ENCODE measurements at regions not wholly inside any gene's neighbourhood (a gene's known extent, or its start where the extent isn't known, plus 50 kb on each side); places are given as distances from the start of the nearest gene placed in this dataset.

DNA sequence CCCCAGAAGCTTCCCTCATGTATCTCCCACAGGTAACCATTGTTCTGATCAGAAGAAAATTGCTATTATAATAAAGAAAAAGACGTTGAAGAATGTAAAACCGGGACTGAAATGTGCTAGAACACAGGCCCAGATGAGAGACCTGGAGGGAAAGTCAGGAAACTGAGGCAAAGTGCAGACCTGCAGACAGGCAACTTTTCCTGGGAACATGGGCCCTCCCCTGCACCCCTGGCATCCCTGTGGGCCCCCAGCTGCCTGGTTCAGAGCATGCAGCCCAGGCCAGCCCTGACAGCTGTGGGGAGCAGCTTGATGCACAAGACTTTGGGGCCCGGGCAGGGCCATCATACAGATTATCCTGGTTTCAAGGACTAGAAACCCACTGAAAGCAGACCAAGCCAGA lies 212.2 kb downstream of the CDC5L start:
- no CpG with 5 or more reads among the region's 3 CpGs for WGBS (ENCODE audit: extremely low coverage, insufficient read length, low lambda C conversion rate)
- TF ChIP-seq, protein P1, sequence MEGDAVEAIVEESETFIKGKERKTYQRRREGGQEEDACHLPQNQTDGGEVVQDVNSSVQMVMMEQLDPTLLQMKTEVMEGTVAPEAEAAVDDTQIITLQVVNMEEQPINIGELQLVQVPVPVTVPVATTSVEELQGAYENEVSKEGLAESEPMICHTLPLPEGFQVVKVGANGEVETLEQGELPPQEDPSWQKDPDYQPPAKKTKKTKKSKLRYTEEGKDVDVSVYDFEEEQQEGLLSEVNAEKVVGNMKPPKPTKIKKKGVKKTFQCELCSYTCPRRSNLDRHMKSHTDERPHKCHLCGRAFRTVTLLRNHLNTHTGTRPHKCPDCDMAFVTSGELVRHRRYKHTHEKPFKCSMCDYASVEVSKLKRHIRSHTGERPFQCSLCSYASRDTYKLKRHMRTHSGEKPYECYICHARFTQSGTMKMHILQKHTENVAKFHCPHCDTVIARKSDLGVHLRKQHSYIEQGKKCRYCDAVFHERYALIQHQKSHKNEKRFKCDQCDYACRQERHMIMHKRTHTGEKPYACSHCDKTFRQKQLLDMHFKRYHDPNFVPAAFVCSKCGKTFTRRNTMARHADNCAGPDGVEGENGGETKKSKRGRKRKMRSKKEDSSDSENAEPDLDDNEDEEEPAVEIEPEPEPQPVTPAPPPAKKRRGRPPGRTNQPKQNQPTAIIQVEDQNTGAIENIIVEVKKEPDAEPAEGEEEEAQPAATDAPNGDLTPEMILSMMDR (conservative IDR thresholded peaks at IDR 0.05): no peak
- no peak overlapping the region for H3K27ac Mint-ChIP-seq

More for the DNA sequence above, 212.2 kb downstream of the CDC5L start:
- H4K8ac ChIP-seq (replicated peaks; ENCODE audit: insufficient read length, low read depth, low read length): no peak overlapping the region
- Mint-ChIP-seq H3K36me3 (ENCODE audit: insufficient read depth in 1 of 3, low read depth in 3 of 3) (no peaks in the 10 kb centered on the region), H3K27me3 (ENCODE audit: low read depth) (no peaks in the 10 kb centered on the region), H3K4me3 (no peak overlapping the region), H3K9me3 (no peaks in the 10 kb centered on the region; a peak in 1 of 5 replicates), H3K4me1 (no peaks in the 10 kb centered on the region; a peak in 1 of 4 replicates)
- H2BK5ac ChIP-seq (ENCODE audit: insufficient read length, low read length): no peak overlapping the region
- no peaks in the 10 kb centered on the region for H3K27me3 ChIP-seq (ENCODE audit: insufficient read depth, low read length)
- DNase-seq: peak; percentile 10
- H4K20me1 ChIP-seq (ENCODE audit: control insufficient read depth, insufficient read depth, insufficient read length): no peaks in the 10 kb centered on the region
- H3K9me3 ChIP-seq (ENCODE audit: control insufficient read depth, low read depth, low read length): no peaks in the 10 kb centered on the region
- H2AFZ ChIP-seq (ENCODE audit: low read length): no peak overlapping the region
- H3K23me2 ChIP-seq (ENCODE audit: insufficient read length, low read depth, low read length, poor library complexity, severe bottlenecking): no peaks in the 10 kb centered on the region
- H3K56ac ChIP-seq (ENCODE audit: insufficient read length, low read depth, low read length): no peak overlapping the region
- H3K9ac ChIP-seq (ENCODE audit: extremely low read depth, insufficient read length, low read length): no peak overlapping the region
- no peak overlapping the region for H3K18ac ChIP-seq (ENCODE audit: insufficient read length, low read depth, low read length)
- no peak overlapping the region for H2BK15ac ChIP-seq (ENCODE audit: low read depth, low read length)
- no peaks in the 10 kb centered on the region for H3K79me2 ChIP-seq (ENCODE audit: insufficient read depth, low read length)
- no peak overlapping the region for H4K5ac ChIP-seq (ENCODE audit: insufficient read length, low read depth, low read length)
- H3K79me1 ChIP-seq (ENCODE audit: insufficient read depth, low read depth, low read length, poor library complexity, severe bottlenecking): no peaks in the 10 kb centered on the region
- H2BK120ac ChIP-seq (ENCODE audit: low read depth, low read length, poor library complexity, severe bottlenecking): no peak overlapping the region
- H3K4ac ChIP-seq (ENCODE audit: low read depth, low read length): no peak overlapping the region
- no peak overlapping the region for H3K23ac ChIP-seq (ENCODE audit: insufficient read length, low read depth, low read length)
- H3K14ac ChIP-seq (ENCODE audit: insufficient read depth, low read length): no peak overlapping the region
- H3K4me1 ChIP-seq (ENCODE audit: insufficient read depth, low read length): no peaks in the 10 kb centered on the region; the same call in 1 of the 2 replicates
- H4K91ac ChIP-seq (ENCODE audit: insufficient read length, low read depth, low read length): no peak overlapping the region
- no peak overlapping the region for H2AK5ac ChIP-seq (ENCODE audit: insufficient read length, low read length)
- no peak overlapping the region for H3K27ac ChIP-seq (ENCODE audit: insufficient read length, low read depth, low read length)
- H3T11ph ChIP-seq (ENCODE audit: low read length): no peak overlapping the region
- H2BK20ac ChIP-seq (ENCODE audit: low read depth, low read length, poor library complexity, severe bottlenecking): no peak overlapping the region
- H3K4me2 ChIP-seq (ENCODE audit: insufficient read depth, insufficient read length, low read length): no peak overlapping the region
- no peak overlapping the region for H2BK12ac ChIP-seq (ENCODE audit: insufficient read length, low read depth, low read length)

All from H9 (cell line).